NB4 (cell line): ENCODE measurements at regions not wholly inside any gene's neighbourhood (a gene's known extent, or its start where the extent isn't known, plus 50 kb on each side); places are given as distances from the start of the nearest gene placed in this dataset.

Experiments used
- MYC ChIP-seq: IDR thresholded peaks from 2 replicates; pipeline ENCODE4 v1.6.1; 2011; ENCODE audit warnings: low read depth, low read length
- TF ChIP-seq, protein P1 (sequence below): IDR thresholded peaks from one replicate; pipeline ENCODE4 v1.5.1; 2012; ENCODE audit warnings: low read depth, low read length

DNA sequence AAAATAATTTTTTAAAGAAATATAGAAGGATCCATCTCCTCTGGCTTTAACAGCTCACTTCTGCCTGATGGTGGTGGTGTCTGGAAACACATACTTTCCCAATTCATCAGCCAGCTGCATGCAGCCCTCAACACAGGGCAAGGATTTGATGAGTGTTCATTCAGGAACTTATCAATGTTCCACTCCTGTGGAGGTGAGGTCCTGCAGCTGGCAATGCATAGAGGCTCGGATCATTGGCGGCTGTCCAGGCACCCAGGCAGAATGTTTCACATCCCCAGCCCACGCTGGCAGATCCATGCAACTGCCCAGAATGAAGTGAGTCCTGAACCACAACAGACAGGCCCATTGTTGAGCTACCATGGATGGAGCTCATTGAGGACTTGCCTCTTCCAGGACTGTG is 55.2 kb upstream of the KCNMA1 start:
- TF ChIP-seq, protein P1, sequence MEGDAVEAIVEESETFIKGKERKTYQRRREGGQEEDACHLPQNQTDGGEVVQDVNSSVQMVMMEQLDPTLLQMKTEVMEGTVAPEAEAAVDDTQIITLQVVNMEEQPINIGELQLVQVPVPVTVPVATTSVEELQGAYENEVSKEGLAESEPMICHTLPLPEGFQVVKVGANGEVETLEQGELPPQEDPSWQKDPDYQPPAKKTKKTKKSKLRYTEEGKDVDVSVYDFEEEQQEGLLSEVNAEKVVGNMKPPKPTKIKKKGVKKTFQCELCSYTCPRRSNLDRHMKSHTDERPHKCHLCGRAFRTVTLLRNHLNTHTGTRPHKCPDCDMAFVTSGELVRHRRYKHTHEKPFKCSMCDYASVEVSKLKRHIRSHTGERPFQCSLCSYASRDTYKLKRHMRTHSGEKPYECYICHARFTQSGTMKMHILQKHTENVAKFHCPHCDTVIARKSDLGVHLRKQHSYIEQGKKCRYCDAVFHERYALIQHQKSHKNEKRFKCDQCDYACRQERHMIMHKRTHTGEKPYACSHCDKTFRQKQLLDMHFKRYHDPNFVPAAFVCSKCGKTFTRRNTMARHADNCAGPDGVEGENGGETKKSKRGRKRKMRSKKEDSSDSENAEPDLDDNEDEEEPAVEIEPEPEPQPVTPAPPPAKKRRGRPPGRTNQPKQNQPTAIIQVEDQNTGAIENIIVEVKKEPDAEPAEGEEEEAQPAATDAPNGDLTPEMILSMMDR, result no peak
- TF ChIP-seq MYC, result no peak
